Esophagus squamous epithelium (tissue), 4 donors: ENCODE measurements at regions not wholly inside any gene's neighbourhood (a gene's known extent, or its start where the extent isn't known, plus 50 kb on each side); places are given as distances from the start of the nearest gene placed in this dataset.

ENCODE experiments used
- POLR2A ChIP-seq, 4 donors: fragments of 450-650 bp; IDR thresholded peaks; one replicate each; pipeline ENCODE4 v1.6.1; 2017; ENCODE audit warnings: antibody characterized with exemption in 4 of 4, mild to moderate bottlenecking in 4 of 4, moderate library complexity in 3 of 4
- TF ChIP-seq, protein P1 (sequence below), 6 experiments: fragments of 450-650 bp in 4 of 6; fragments of 200-600 bp in 2 of 6; sonication (generic) in 2 of 6; IDR thresholded peaks; one replicate each; pipeline ENCODE4 v1.5.1; 2016 to 2019; ENCODE audit warnings: antibody characterized with exemption in 6 of 6, mild to moderate bottlenecking in 4 of 6, moderate library complexity in 4 of 6

- no peak for TF ChIP-seq POLR2A (IDR thresholded peaks at IDR 0.05)
- TF ChIP-seq, protein P1, sequence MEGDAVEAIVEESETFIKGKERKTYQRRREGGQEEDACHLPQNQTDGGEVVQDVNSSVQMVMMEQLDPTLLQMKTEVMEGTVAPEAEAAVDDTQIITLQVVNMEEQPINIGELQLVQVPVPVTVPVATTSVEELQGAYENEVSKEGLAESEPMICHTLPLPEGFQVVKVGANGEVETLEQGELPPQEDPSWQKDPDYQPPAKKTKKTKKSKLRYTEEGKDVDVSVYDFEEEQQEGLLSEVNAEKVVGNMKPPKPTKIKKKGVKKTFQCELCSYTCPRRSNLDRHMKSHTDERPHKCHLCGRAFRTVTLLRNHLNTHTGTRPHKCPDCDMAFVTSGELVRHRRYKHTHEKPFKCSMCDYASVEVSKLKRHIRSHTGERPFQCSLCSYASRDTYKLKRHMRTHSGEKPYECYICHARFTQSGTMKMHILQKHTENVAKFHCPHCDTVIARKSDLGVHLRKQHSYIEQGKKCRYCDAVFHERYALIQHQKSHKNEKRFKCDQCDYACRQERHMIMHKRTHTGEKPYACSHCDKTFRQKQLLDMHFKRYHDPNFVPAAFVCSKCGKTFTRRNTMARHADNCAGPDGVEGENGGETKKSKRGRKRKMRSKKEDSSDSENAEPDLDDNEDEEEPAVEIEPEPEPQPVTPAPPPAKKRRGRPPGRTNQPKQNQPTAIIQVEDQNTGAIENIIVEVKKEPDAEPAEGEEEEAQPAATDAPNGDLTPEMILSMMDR (IDR thresholded peaks at IDR 0.05), result no peak
These were observed 135.5 kb upstream of the ERRFI1 start for GRCh38 chr1:8161546-8162105.
